Pancreas (tissue), 10 donors: ENCODE measurements at regions not wholly inside any gene's neighbourhood (a gene's known extent, or its start where the extent isn't known, plus 50 kb on each side); places are given as distances from the start of the nearest gene placed in this dataset.

Experiments
- ATAC-seq, 4 donors: fragments of 200-7000 bp; cut with Tn5 transposase; one replicate each; pipeline versions ENCODE4 v1.8.0 to v1.9.1; 2020; ENCODE audit warnings: mild to moderate bottlenecking in 4 of 4, moderate library complexity in 4 of 4
- DNase-seq, 6 donors: peaks; one replicate each; pipeline ENCODE4 v3.0.0-alpha.2; 2020
- FAIRE-seq: peaks from 2 replicates; lab custom pipeline; 2012; peaks lifted over from hg19 to GRCh38; lab: Jason Lieb, UNC
- H3K27ac ChIP-seq, 4 donors: fragments of 200-600 bp; sonication (generic); 1 replicate in 3 of 4; 2 replicates in 1 of 4; pipeline versions ENCODE4 v1.5.0 to v1.8.0; 2020
- H3K27me3 ChIP-seq, 4 donors: fragments of 200-600 bp; one replicate each; pipeline ENCODE4 v1.8.0; 2021
- H3K36me3 ChIP-seq, 3 donors: fragments of 200-600 bp; sonication (generic) in 1 of 3; one replicate each; pipeline versions ENCODE4 v1.5.0 to v1.8.0; 2020 to 2021
- H3K4me1 ChIP-seq, 3 donors: fragments of 200-600 bp; one replicate each; pipeline ENCODE4 v1.8.0; 2021
- H3K4me3 ChIP-seq, 4 donors: fragments of 200-600 bp; sonication (generic) in 2 of 4; one replicate each; pipeline versions ENCODE4 v1.5.0 to v1.8.0; 2020 to 2021
- H3K9me3 ChIP-seq, 4 donors: fragments of 200-600 bp; one replicate each; pipeline ENCODE4 v1.8.0; 2021
- WGBS, 2 donors: extraction: QIAGEN DNeasy Blood & Tissue Kit; methylation state at CpG; one replicate each; pipeline ENCODE4 v1.1.7; 2013; 5-methylcytosine and 5-hydroxymethylcytosine counted together
- intact Hi-C, 3 donors: fragments of 100-400 bp; cut with DNase I; formaldehyde crosslinking; loops; one replicate each; pipeline versions ENCODE4 v1.11.1 to v1.14.2; 2022
- TF ChIP-seq, protein P1 (sequence below), 4 donors: fragments of 200-600 bp; sonication (generic) in 3 of 4; IDR thresholded peaks; one replicate each; pipeline versions ENCODE4 v1.5.0 to v1.8.0; 2021; ENCODE audit warnings: antibody characterized with exemption in 4 of 4
- donor health status: healthy with polysubstance abuse.
- donor health status: DM: no; HTN: no; CAD: no; lungs with moderate emphysema.
- donor health status: DM: no; HTN: no; CAD: no.
- donor health status: control.
- donor health status: control.
- donor health status: Bipolar disorder and iron deficiency.
- donor health status: DM: yes; HTN: yes; CAD: no.
- donor health status: DM: no; HTN: no; CAD: no.
- donor health status: DM: no; HTN: no; CAD: no.
- donor health status: DM: yes; HTN: yes; CAD: no.

- FAIRE-seq = no peak
Observed at GRCh38 chr1:65020774-65021173, 54.4 kb upstream of the JAK1 start.

GRCh38 chr1:65021795-65022194, 55.4 kb upstream of the JAK1 start:
- DNase-seq (no peak), FAIRE-seq (no peak), ATAC-seq (peak; percentile 35 to 55 (median 48))
- Histone ChIP-seq H3K27me3 (no peaks in the 10 kb centered on the region), H3K36me3 (no peaks in the 10 kb centered on the region), H3K27ac (no peak overlapping the region), H3K4me1 (peaks cover 0 to 11% (median 6%) of the 10 kb centered on the region in 3 donors), H3K4me3 (no peak overlapping the region), H3K9me3 (no peaks in the 10 kb centered on the region)
- intact Hi-C loops = no loop called here
- TF ChIP-seq, protein P1, sequence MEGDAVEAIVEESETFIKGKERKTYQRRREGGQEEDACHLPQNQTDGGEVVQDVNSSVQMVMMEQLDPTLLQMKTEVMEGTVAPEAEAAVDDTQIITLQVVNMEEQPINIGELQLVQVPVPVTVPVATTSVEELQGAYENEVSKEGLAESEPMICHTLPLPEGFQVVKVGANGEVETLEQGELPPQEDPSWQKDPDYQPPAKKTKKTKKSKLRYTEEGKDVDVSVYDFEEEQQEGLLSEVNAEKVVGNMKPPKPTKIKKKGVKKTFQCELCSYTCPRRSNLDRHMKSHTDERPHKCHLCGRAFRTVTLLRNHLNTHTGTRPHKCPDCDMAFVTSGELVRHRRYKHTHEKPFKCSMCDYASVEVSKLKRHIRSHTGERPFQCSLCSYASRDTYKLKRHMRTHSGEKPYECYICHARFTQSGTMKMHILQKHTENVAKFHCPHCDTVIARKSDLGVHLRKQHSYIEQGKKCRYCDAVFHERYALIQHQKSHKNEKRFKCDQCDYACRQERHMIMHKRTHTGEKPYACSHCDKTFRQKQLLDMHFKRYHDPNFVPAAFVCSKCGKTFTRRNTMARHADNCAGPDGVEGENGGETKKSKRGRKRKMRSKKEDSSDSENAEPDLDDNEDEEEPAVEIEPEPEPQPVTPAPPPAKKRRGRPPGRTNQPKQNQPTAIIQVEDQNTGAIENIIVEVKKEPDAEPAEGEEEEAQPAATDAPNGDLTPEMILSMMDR (IDR thresholded peaks at IDR 0.05) = no peak
- WGBS, 2 donors = 4 to 5% methylated on average over 1 of the region's 1 CpG

More at GRCh38 chr1:65020774-65021173, 54.4 kb upstream of the JAK1 start:
- Histone ChIP-seq H3K9me3 (no peaks in the 10 kb centered on the region), H3K27me3 (no peaks in the 10 kb centered on the region), H3K27ac (no peak overlapping the region), H3K4me3 (no peak overlapping the region), H3K4me1 (peaks cover 0 to 10% (median 6%) of the 10 kb centered on the region in 3 donors), H3K36me3 (no peaks in the 10 kb centered on the region)
- ATAC-seq (peak; percentile 48 to 80 (median 72)), DNase-seq (no peak)
- intact Hi-C loops = no loop called here
- TF ChIP-seq, protein P1 (IDR thresholded peaks at IDR 0.05) = peak in 1 of 4 donors; percentile 15
- 97 to 100% methylated on average over 1 of the region's 1 CpG for WGBS, 2 donors

GRCh38 chr1:65022216-65022615, 55.9 kb upstream of the JAK1 start:
- no peaks in the 10 kb centered on the region for H3K27me3 ChIP-seq
- no peak for FAIRE-seq
- no peak for ATAC-seq
- TF ChIP-seq, protein P1 (IDR thresholded peaks at IDR 0.05) = no peak
- DNase-seq = no peak
- no peak overlapping the region for H3K27ac ChIP-seq
- no peak overlapping the region for H3K4me3 ChIP-seq
- H3K9me3 ChIP-seq = no peaks in the 10 kb centered on the region
- intact Hi-C loops = no loop called here
- H3K36me3 ChIP-seq = no peaks in the 10 kb centered on the region
- H3K4me1 ChIP-seq = peaks cover 0 to 11% (median 6%) of the 10 kb centered on the region in 3 donors

- DNase-seq (no peak), FAIRE-seq (no peak), ATAC-seq (no peak)
- TF ChIP-seq, protein P1 (IDR thresholded peaks at IDR 0.05) = no peak
- 63 to 77% methylated on average over 3 of the region's 3 CpGs for WGBS, 2 donors
- H3K27ac ChIP-seq = no peak overlapping the region
- peaks cover 0 to 11% (median 11%) of the 10 kb centered on the region in 3 donors for H3K4me1 ChIP-seq
- intact Hi-C loops = no loop called here
- H3K27me3 ChIP-seq = no peaks in the 10 kb centered on the region
- no peak overlapping the region for H3K4me3 ChIP-seq
- H3K36me3 ChIP-seq = no peaks in the 10 kb centered on the region
- no peaks in the 10 kb centered on the region for H3K9me3 ChIP-seq
Observed at GRCh38 chr1:65025794-65026193, 59.4 kb upstream of the JAK1 start.

DNA sequence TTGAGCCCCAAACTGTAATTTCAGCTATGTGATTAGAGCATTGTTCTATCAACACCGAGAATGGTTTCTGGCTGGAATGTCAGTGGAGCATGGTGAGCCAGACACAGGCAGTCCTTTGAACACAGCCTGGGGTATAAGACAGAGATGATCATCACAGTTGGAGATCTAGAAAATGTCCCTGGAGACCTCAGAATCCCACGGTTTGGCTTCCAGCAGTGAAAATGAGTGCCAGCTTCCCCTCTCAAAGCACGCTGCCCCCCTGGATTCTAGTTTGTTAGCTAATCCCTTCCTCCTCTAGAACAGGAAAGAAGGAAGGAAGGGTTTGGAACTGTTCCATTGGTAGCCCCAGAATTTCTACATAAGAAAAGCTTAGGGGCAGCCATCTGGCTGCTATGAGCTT, 59.9 kb upstream of the JAK1 start:
- 28 to 34% methylated on average over 3 of the region's 3 CpGs for WGBS, 2 donors
- Histone ChIP-seq H3K4me3 (no peak overlapping the region), H3K27me3 (no peaks in the 10 kb centered on the region), H3K36me3 (no peaks in the 10 kb centered on the region), H3K4me1 (peaks cover 0 to 11% (median 11%) of the 10 kb centered on the region in 3 donors), H3K9me3 (no peaks in the 10 kb centered on the region), H3K27ac (no peak overlapping the region)
- intact Hi-C loops = no loop called here
- no peak for FAIRE-seq
- DNase-seq = no peak
- TF ChIP-seq, protein P1 (IDR thresholded peaks at IDR 0.05) = no peak
- ATAC-seq = peak in 3 of 4 donors; percentile 6 to 24 (median 18)
